ENCODE measurements at regions not wholly inside any gene's neighbourhood (a gene's known extent, or its start where the extent isn't known, plus 50 kb on each side); places are given as distances from the start of the nearest gene placed in this dataset.

DNA sequence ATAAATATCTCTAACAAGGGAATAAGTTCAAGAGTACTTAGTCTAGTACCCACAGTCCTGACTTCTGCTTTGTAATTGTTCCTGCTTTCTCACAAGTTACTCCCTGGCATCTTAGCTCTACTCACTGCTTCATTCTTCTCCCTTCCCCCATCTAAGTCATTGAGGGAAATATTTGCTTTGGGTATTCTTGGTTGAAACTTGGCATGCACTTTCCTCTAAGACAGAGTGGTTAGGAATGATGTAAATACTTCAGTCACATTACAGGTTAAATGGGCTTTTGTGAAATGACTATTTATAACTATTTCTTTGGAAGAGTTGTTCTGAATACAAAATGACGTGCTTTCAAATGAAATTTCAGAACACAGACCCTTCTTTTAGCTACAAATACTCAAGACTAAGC, 67.7 kb upstream of the PLEKHG1 start:
- TF ChIP-seq EZH2 (IDR thresholded peaks at IDR 0.05; ENCODE audit: borderline replicate concordance) (no peak), CTCF (IDR thresholded peaks at IDR 0.05; ENCODE audit: poor library complexity) (no peak), EZH2phosphoT487 (IDR thresholded peaks at IDR 0.05; ENCODE audit: low read depth, severe bottlenecking, unreplicated experiment) (no peak)

All from hepatocyte (in vitro differentiated cells).